ENCODE measurements at regions not wholly inside any gene's neighbourhood (a gene's known extent, or its start where the extent isn't known, plus 50 kb on each side); places are given as distances from the start of the nearest gene placed in this dataset.
A peak's percentile ranks its signal among the peaks of the same experiment; 100 is the strongest.

DNA sequence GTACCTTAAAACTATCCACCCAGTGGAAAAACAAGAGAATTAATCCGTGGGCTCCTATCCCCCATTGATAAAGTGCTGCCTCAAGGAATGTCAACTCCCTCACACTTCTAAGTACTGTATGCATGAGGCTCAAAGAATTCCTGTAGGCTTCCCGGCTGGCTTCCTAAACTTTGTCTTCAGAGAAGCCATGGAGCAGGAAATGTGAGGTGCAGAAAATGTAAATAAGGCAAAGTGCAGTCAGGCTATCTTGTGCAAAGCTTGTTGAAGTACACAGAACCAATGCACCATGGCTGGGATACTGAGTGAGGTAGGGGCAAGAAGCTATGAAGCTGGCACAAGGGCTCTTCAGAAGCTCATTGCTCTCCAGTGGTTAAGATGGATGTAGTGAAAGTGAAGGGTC, 611.0 kb downstream of the FSCB start (continued):
- TF ChIP-seq ZBTB2 (CRISPR knock-in tag; IDR thresholded peaks at IDR 0.05; ENCODE audit: low read depth) = no peak
- TF ChIP-seq ZFX (CRISPR knock-in tag; IDR thresholded peaks at IDR 0.05; ENCODE audit: low read depth) = no peak
- no peak for TF ChIP-seq GLMP (CRISPR knock-in tag; IDR thresholded peaks at IDR 0.05; ENCODE audit: borderline replicate concordance)
- TF ChIP-seq SATB2 (CRISPR knock-in tag; IDR thresholded peaks at IDR 0.05) = no peak
- peak; percentile 21; the same call in 1 of the 2 replicates for TF ChIP-seq HNF4G (IDR thresholded peaks at IDR 0.05; ENCODE audit: borderline replicate concordance, low read depth, low read length)
- no peak for TF ChIP-seq HNF4G (CRISPR knock-in tag; IDR thresholded peaks at IDR 0.05; ENCODE audit: borderline replicate concordance, low read depth)
- no peak for TF ChIP-seq ZNF207 (IDR thresholded peaks at IDR 0.05; ENCODE audit: borderline replicate concordance)
- TF ChIP-seq FOXO4 (CRISPR knock-in tag; conservative IDR thresholded peaks at IDR 0.05) = no peak
- TF ChIP-seq FOXA3 (CRISPR knock-in tag; IDR thresholded peaks at IDR 0.05) = peak; percentile 90
- no peak for TF ChIP-seq ZNF678 (CRISPR knock-in tag; IDR thresholded peaks at IDR 0.05)
- TF ChIP-seq ATAD3A (CRISPR knock-in tag; IDR thresholded peaks at IDR 0.05) = no peak
- TF ChIP-seq FOXM1 (CRISPR knock-in tag; IDR thresholded peaks at IDR 0.05) = no peak
- TF ChIP-seq, protein P1, sequence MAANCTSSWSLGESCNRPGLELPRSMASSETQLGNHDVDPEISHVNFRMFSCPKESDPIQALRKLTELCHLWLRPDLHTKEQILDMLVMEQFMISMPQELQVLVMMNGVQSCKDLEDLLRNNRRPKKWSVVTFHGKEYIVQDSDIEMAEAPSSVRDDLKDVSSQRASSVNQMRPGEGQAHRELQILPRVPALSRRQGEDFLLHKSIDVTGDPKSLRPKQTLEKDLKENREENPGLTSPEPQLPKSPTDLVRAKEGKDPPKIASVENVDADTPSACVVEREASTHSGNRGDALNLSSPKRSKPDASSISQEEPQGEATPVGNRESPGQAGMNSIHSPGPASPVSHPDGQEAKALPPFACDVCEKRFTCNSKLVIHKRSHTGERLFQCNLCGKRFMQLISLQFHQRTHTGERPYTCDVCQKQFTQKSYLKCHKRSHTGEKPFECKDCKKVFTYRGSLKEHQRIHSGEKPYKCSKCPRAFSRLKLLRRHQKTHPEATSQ (CRISPR knock-in tag; IDR thresholded peaks at IDR 0.05; ENCODE audit: borderline replicate concordance) = no peak
- no peak for TF ChIP-seq ATF7-NPFF (CRISPR knock-in tag; IDR thresholded peaks at IDR 0.05; ENCODE audit: low read depth)
- TF ChIP-seq ZNF343 (CRISPR knock-in tag; IDR thresholded peaks at IDR 0.05) = no peak
- no peak for TF ChIP-seq HNRNPL (IDR thresholded peaks at IDR 0.05; ENCODE audit: low read depth, low read length)
- TF ChIP-seq TCF12 (IDR thresholded peaks at IDR 0.05) = no peak
- no peak for TF ChIP-seq TCF12 (CRISPR knock-in tag; IDR thresholded peaks at IDR 0.05)
- no peak for TF ChIP-seq NFATC3 (CRISPR knock-in tag; IDR thresholded peaks at IDR 0.05)
- peak; percentile 63 for TF ChIP-seq SALL1 (CRISPR knock-in tag; IDR thresholded peaks at IDR 0.05)
- no peak for TF ChIP-seq ARNTL (CRISPR knock-in tag; IDR thresholded peaks at IDR 0.05)
